ENCODE measurements at regions not wholly inside any gene's neighbourhood (a gene's known extent, or its start where the extent isn't known, plus 50 kb on each side); places are given as distances from the start of the nearest gene placed in this dataset.
"Not testable (repeated sequence)": the region's sequence is repeated elsewhere in the genome, so short reads cannot be mapped to it uniquely, and the experiment has no call there.

GRCh38 chr15:55063970-55064369 lies 132.8 kb downstream of the RSL24D1 start:
- H3K9me3 ChIP-seq (replicated peaks); H3K4me1 ChIP-seq; H3K4me3 ChIP-seq; H3K27me3 ChIP-seq; DNase-seq; H3K27ac ChIP-seq; H3K36me3 ChIP-seq: not testable (repeated sequence)

- no peaks in the 10 kb centered on the region for H3K27me3 ChIP-seq
- H3K9me3 ChIP-seq (replicated peaks) = no peaks in the 10 kb centered on the region
- H3K36me3 ChIP-seq = no peaks in the 10 kb centered on the region
- H3K4me3 ChIP-seq = no peak overlapping the region
- no peak for DNase-seq
- H3K4me1 ChIP-seq = no peaks in the 10 kb centered on the region
- no peak overlapping the region for H3K27ac ChIP-seq
Measured at GRCh38 chr15:55060836-55061235, 135.9 kb downstream of the RSL24D1 start.

- Histone ChIP-seq H3K4me1 (no peaks in the 10 kb centered on the region), H3K4me3 (no peak overlapping the region), H3K27me3 (no peaks in the 10 kb centered on the region), H3K27ac (no peak overlapping the region), H3K9me3 (replicated peaks) (no peaks in the 10 kb centered on the region), H3K36me3 (no peaks in the 10 kb centered on the region)
- no peak for DNase-seq
Measured at GRCh38 chr15:55056500-55056899, 140.2 kb downstream of the RSL24D1 start.

- Histone ChIP-seq H3K36me3 (no peaks in the 10 kb centered on the region), H3K4me3 (no peak overlapping the region), H3K9me3 (replicated peaks) (no peaks in the 10 kb centered on the region), H3K4me1 (no peaks in the 10 kb centered on the region), H3K27ac (no peak overlapping the region), H3K27me3 (no peaks in the 10 kb centered on the region)
- no peak for DNase-seq
Measured at GRCh38 chr15:55044162-55044561, 152.6 kb downstream of the RSL24D1 start.

GRCh38 chr15:55037071-55037470 lies 159.7 kb downstream of the RSL24D1 start:
- DNase-seq = no peak
- Histone ChIP-seq H3K9me3 (replicated peaks) (no peaks in the 10 kb centered on the region), H3K4me1 (no peaks in the 10 kb centered on the region), H3K27ac (no peak overlapping the region), H3K4me3 (no peak overlapping the region), H3K27me3 (no peaks in the 10 kb centered on the region), H3K36me3 (no peaks in the 10 kb centered on the region)

- Histone ChIP-seq H3K27me3 (no peaks in the 10 kb centered on the region), H3K9me3 (replicated peaks) (no peaks in the 10 kb centered on the region), H3K27ac (no peak overlapping the region), H3K4me1 (no peaks in the 10 kb centered on the region), H3K36me3 (no peaks in the 10 kb centered on the region), H3K4me3 (no peak overlapping the region)
- no peak for DNase-seq
Measured at GRCh38 chr15:55035749-55036148, 161.0 kb downstream of the RSL24D1 start.

GRCh38 chr15:55033574-55033973 lies 163.2 kb downstream of the RSL24D1 start:
- H3K4me1 ChIP-seq = no peaks in the 10 kb centered on the region
- DNase-seq = no peak
- no peak overlapping the region for H3K27ac ChIP-seq
- no peaks in the 10 kb centered on the region for H3K36me3 ChIP-seq
- no peaks in the 10 kb centered on the region for H3K9me3 ChIP-seq (replicated peaks)
- no peaks in the 10 kb centered on the region for H3K27me3 ChIP-seq
- no peak overlapping the region for H3K4me3 ChIP-seq

GRCh38 chr15:55031727-55032126 lies 165.0 kb downstream of the RSL24D1 start:
- H3K27me3 ChIP-seq = no peaks in the 10 kb centered on the region
- H3K4me1 ChIP-seq = no peaks in the 10 kb centered on the region
- H3K4me3 ChIP-seq = no peak overlapping the region
- no peaks in the 10 kb centered on the region for H3K9me3 ChIP-seq (replicated peaks)
- DNase-seq = no peak
- no peak overlapping the region for H3K27ac ChIP-seq
- no peaks in the 10 kb centered on the region for H3K36me3 ChIP-seq

GRCh38 chr15:55026381-55026780 lies 170.4 kb downstream of the RSL24D1 start:
- H3K36me3 ChIP-seq = no peaks in the 10 kb centered on the region
- H3K27ac ChIP-seq = no peak overlapping the region
- no peaks in the 10 kb centered on the region for H3K9me3 ChIP-seq (replicated peaks)
- no peaks in the 10 kb centered on the region for H3K4me1 ChIP-seq
- no peaks in the 10 kb centered on the region for H3K27me3 ChIP-seq
- no peak overlapping the region for H3K4me3 ChIP-seq
- no peak for DNase-seq

- Histone ChIP-seq H3K27me3 (no peaks in the 10 kb centered on the region), H3K36me3 (no peaks in the 10 kb centered on the region), H3K4me1 (no peaks in the 10 kb centered on the region), H3K4me3 (no peak overlapping the region), H3K27ac (no peak overlapping the region), H3K9me3 (replicated peaks) (no peaks in the 10 kb centered on the region)
- DNase-seq = no peak
Measured at GRCh38 chr15:55017635-55018034, 179.1 kb downstream of the RSL24D1 start.

GRCh38 chr15:55016225-55016624 lies 180.5 kb downstream of the RSL24D1 start:
- no peak overlapping the region for H3K27ac ChIP-seq
- H3K4me3 ChIP-seq = no peak overlapping the region
- H3K27me3 ChIP-seq = 0 out of 2 replicates have a peak, but pooled peaks cover 4% of the 10 kb centered on the region
- no peak for DNase-seq
- H3K9me3 ChIP-seq (replicated peaks) = no peaks in the 10 kb centered on the region
- H3K36me3 ChIP-seq = no peaks in the 10 kb centered on the region
- H3K4me1 ChIP-seq = no peaks in the 10 kb centered on the region

- Histone ChIP-seq H3K27ac (no peak overlapping the region), H3K4me1 (no peaks in the 10 kb centered on the region), H3K36me3 (no peaks in the 10 kb centered on the region), H3K9me3 (replicated peaks) (no peaks in the 10 kb centered on the region), H3K27me3 (0 out of 2 replicates have a peak, but pooled peaks cover 5% of the 10 kb centered on the region), H3K4me3 (no peak overlapping the region)
- DNase-seq = no peak
Measured at GRCh38 chr15:55015093-55015445, 181.7 kb downstream of the RSL24D1 start.

- no peak for DNase-seq
- no peak overlapping the region for H3K4me3 ChIP-seq
- H3K4me1 ChIP-seq = no peaks in the 10 kb centered on the region
- no peak overlapping the region for H3K27ac ChIP-seq
- no peaks in the 10 kb centered on the region for H3K36me3 ChIP-seq
- 0 out of 2 replicates have a peak, but pooled peaks cover 11% of the 10 kb centered on the region for H3K27me3 ChIP-seq
- no peaks in the 10 kb centered on the region for H3K9me3 ChIP-seq (replicated peaks)
Measured at GRCh38 chr15:55014391-55015092, 182.2 kb downstream of the RSL24D1 start.

- Histone ChIP-seq H3K27me3 (peaks cover 13% of the 10 kb centered on the region; the same call in 1 of the 2 replicates), H3K27ac (no peak overlapping the region), H3K9me3 (replicated peaks) (no peaks in the 10 kb centered on the region), H3K4me3 (no peak overlapping the region), H3K36me3 (no peaks in the 10 kb centered on the region), H3K4me1 (no peaks in the 10 kb centered on the region)
- DNase-seq = no peak
Measured at GRCh38 chr15:55008421-55008820, 188.3 kb downstream of the RSL24D1 start.

- H3K36me3 ChIP-seq = no peaks in the 10 kb centered on the region
- no peak overlapping the region for H3K4me3 ChIP-seq
- H3K4me1 ChIP-seq = no peaks in the 10 kb centered on the region
- peaks cover 13% of the 10 kb centered on the region; the same call in 1 of the 2 replicates for H3K27me3 ChIP-seq
- H3K27ac ChIP-seq = no peak overlapping the region
- H3K9me3 ChIP-seq (replicated peaks) = no peaks in the 10 kb centered on the region
- no peak for DNase-seq
Measured at GRCh38 chr15:55007561-55007960, 189.2 kb downstream of the RSL24D1 start.

GRCh38 chr15:55005679-55006078 lies 191.1 kb downstream of the RSL24D1 start:
- peaks cover 9% of the 10 kb centered on the region; the same call in 1 of the 2 replicates for H3K27me3 ChIP-seq
- no peaks in the 10 kb centered on the region for H3K4me1 ChIP-seq
- no peaks in the 10 kb centered on the region for H3K9me3 ChIP-seq (replicated peaks)
- no peak for DNase-seq
- no peak overlapping the region for H3K4me3 ChIP-seq
- no peaks in the 10 kb centered on the region for H3K36me3 ChIP-seq
- no peak overlapping the region for H3K27ac ChIP-seq

Data from SJCRH30 (cell line).